ENCODE measurements at regions not wholly inside any gene's neighbourhood (a gene's known extent, or its start where the extent isn't known, plus 50 kb on each side); places are given as distances from the start of the nearest gene placed in this dataset.

GRCh38 chr5:104751969-104752368, 1189.4 kb upstream of the NUDT12 start:
- DNase-seq, result no peak

- no peak for DNase-seq
Observed at GRCh38 chr5:104739905-104740304, 1177.3 kb upstream of the NUDT12 start.

- DNase-seq, result no peak
Observed at GRCh38 chr5:104739503-104739902, 1176.9 kb upstream of the NUDT12 start.

GRCh38 chr5:104736073-104736472, 1173.5 kb upstream of the NUDT12 start:
- no peak for DNase-seq

GRCh38 chr5:104734046-104734445, 1171.5 kb upstream of the NUDT12 start:
- DNase-seq, result no peak

GRCh38 chr5:104733063-104733669, 1170.6 kb upstream of the NUDT12 start:
- no peak for DNase-seq

- no peak for DNase-seq
Observed at GRCh38 chr5:104731331-104731730, 1168.7 kb upstream of the NUDT12 start.

GRCh38 chr5:104708027-104708426, 1145.4 kb upstream of the NUDT12 start:
- DNase-seq, result no peak

GRCh38 chr5:104706600-104706999, 1144.0 kb upstream of the NUDT12 start:
- no peak for DNase-seq

- no peak for DNase-seq
Observed at GRCh38 chr5:104702212-104702611, 1139.6 kb upstream of the NUDT12 start.

- no peak for DNase-seq
Observed at GRCh38 chr5:104699438-104699837, 1136.8 kb upstream of the NUDT12 start.

- no peak for DNase-seq
Observed at GRCh38 chr5:104661256-104661655, 1098.7 kb upstream of the NUDT12 start.

- DNase-seq, result no peak
Observed at GRCh38 chr5:104659497-104659896, 1096.9 kb upstream of the NUDT12 start.

- no peak for DNase-seq
Observed at GRCh38 chr5:104652271-104652861, 1089.8 kb upstream of the NUDT12 start.

GRCh38 chr5:104650313-104651055, 1087.9 kb upstream of the NUDT12 start:
- DNase-seq, result no peak

GRCh38 chr5:104646416-104646815, 1083.8 kb upstream of the NUDT12 start:
- no peak for DNase-seq

- DNase-seq, result no peak
Observed at GRCh38 chr5:104643320-104643719, 1080.7 kb upstream of the NUDT12 start.

- no peak for DNase-seq
Observed at GRCh38 chr5:104635227-104635626, 1072.6 kb upstream of the NUDT12 start.

- no peak for DNase-seq
Observed at GRCh38 chr5:104628911-104629310, 1066.3 kb upstream of the NUDT12 start.

- no peak for DNase-seq
Observed at GRCh38 chr5:104626122-104626521, 1063.5 kb upstream of the NUDT12 start.

- no peak for DNase-seq
Observed at GRCh38 chr5:104612005-104612404, 1049.4 kb upstream of the NUDT12 start.

- DNase-seq, result no peak
Observed at GRCh38 chr5:104611135-104611767, 1048.7 kb upstream of the NUDT12 start.

- no peak for DNase-seq
Observed at GRCh38 chr5:104606258-104606829, 1043.8 kb upstream of the NUDT12 start.

- no peak for DNase-seq
Observed at GRCh38 chr5:104599726-104600125, 1037.1 kb upstream of the NUDT12 start.

All from GDM1 (cell line).